ENCODE measurements at regions not wholly inside any gene's neighbourhood (a gene's known extent, or its start where the extent isn't known, plus 50 kb on each side); places are given as distances from the start of the nearest gene placed in this dataset.
"Not testable (repeated sequence)": the region's sequence is repeated elsewhere in the genome, so short reads cannot be mapped to it uniquely, and the experiment has no call there.

- peak in 1 of 3 donors; percentile 8 for DNase-seq (ENCODE audit: low read depth in 2 of 3, low spot score in 2 of 3)
Observed at GRCh38 chr6:95660544-95660943, 83.2 kb downstream of the MANEA start.

- no peak for DNase-seq (ENCODE audit: low read depth in 2 of 3, low spot score in 2 of 3)
Observed at GRCh38 chr6:95670011-95670463, 92.7 kb downstream of the MANEA start.

- no peak for DNase-seq (ENCODE audit: low read depth in 2 of 3, low spot score in 2 of 3)
Observed at GRCh38 chr6:95676011-95676628, 98.8 kb downstream of the MANEA start.

- DNase-seq (ENCODE audit: low read depth in 2 of 3, low spot score in 2 of 3), result no peak
Observed at GRCh38 chr6:95679981-95680380, 102.6 kb downstream of the MANEA start.

GRCh38 chr6:95681736-95682135, 104.4 kb downstream of the MANEA start:
- DNase-seq (ENCODE audit: low read depth in 2 of 3, low spot score in 2 of 3), result no peak

GRCh38 chr6:95682476-95682875, 105.1 kb downstream of the MANEA start:
- no peak for DNase-seq (ENCODE audit: low read depth in 2 of 3, low spot score in 2 of 3)

GRCh38 chr6:95685822-95686221, 108.5 kb downstream of the MANEA start:
- DNase-seq (ENCODE audit: low read depth in 2 of 3, low spot score in 2 of 3), result no peak

GRCh38 chr6:95686272-95686671, 108.9 kb downstream of the MANEA start:
- peak in 1 of 3 donors; percentile 1 for DNase-seq (ENCODE audit: low read depth in 2 of 3, low spot score in 2 of 3)

- DNase-seq (ENCODE audit: low read depth in 2 of 3, low spot score in 2 of 3), result no peak
Observed at GRCh38 chr6:95686895-95687294, 109.6 kb downstream of the MANEA start.

- no peak for DNase-seq (ENCODE audit: low read depth in 2 of 3, low spot score in 2 of 3)
Observed at GRCh38 chr6:95687839-95688238, 110.5 kb downstream of the MANEA start.

GRCh38 chr6:95690328-95690727, 113.0 kb downstream of the MANEA start:
- no peak for DNase-seq (ENCODE audit: low read depth in 2 of 3, low spot score in 2 of 3)

GRCh38 chr6:95693108-95693507, 115.8 kb downstream of the MANEA start:
- DNase-seq (ENCODE audit: low read depth in 2 of 3, low spot score in 2 of 3), result no peak

- no peak for DNase-seq (ENCODE audit: low read depth in 2 of 3, low spot score in 2 of 3)
Observed at GRCh38 chr6:95698271-95698670, 120.9 kb downstream of the MANEA start.

GRCh38 chr6:95723638-95724037, 146.3 kb downstream of the MANEA start:
- DNase-seq (ENCODE audit: low read depth in 2 of 3, low spot score in 2 of 3), result no peak

GRCh38 chr6:95725344-95725743, 148.0 kb downstream of the MANEA start:
- no peak for DNase-seq (ENCODE audit: low read depth in 2 of 3, low spot score in 2 of 3)

GRCh38 chr6:95740157-95740556, 162.8 kb downstream of the MANEA start:
- no peak for DNase-seq (ENCODE audit: low read depth in 2 of 3, low spot score in 2 of 3)

GRCh38 chr6:95741045-95741444, 163.7 kb downstream of the MANEA start:
- no peak for DNase-seq (ENCODE audit: low read depth in 2 of 3, low spot score in 2 of 3)

GRCh38 chr6:95742767-95743289, 165.5 kb downstream of the MANEA start:
- DNase-seq (ENCODE audit: low read depth in 2 of 3, low spot score in 2 of 3), result no peak

GRCh38 chr6:95743591-95743990, 166.3 kb downstream of the MANEA start:
- no peak for DNase-seq (ENCODE audit: low read depth in 2 of 3, low spot score in 2 of 3)

- not testable (repeated sequence) for DNase-seq (ENCODE audit: low read depth in 2 of 3, low spot score in 2 of 3)
Observed at GRCh38 chr6:95758236-95759069, 181.1 kb downstream of the MANEA start.

- no peak for DNase-seq (ENCODE audit: low read depth in 2 of 3, low spot score in 2 of 3)
Observed at GRCh38 chr6:95767897-95768463, 190.6 kb downstream of the MANEA start.

GRCh38 chr6:95768539-95768938, 191.2 kb downstream of the MANEA start:
- no peak for DNase-seq (ENCODE audit: low read depth in 2 of 3, low spot score in 2 of 3)
